ENCODE measurements at regions not wholly inside any gene's neighbourhood (a gene's known extent, or its start where the extent isn't known, plus 50 kb on each side); places are given as distances from the start of the nearest gene placed in this dataset.

DNA sequence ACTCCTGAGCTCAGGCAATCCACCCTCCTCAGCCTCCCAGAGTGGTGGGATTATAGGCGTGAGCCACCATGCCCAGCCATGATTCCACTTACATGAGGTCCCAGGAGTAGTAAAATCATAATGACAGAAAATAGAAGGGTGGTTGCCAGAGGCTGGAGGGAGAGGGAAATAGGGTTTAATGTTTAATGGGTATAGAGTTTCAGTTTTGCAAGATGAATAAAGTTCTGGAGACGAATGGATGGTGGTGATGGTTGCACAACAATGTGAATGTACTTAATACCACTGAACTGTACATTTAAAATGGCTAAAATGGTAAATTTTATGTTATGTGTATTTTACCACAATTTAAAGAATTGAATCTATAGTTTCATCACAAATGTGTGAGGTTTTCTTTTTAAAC lies 146.5 kb upstream of the ABCA1 start:
- dilution Hi-C loops (cut with MboI; ENCODE audit: extremely low pct_ligation_motif_present, low sequenced_read_pairs), result no loop called here
- Histone ChIP-seq H3K9ac (replicated peaks; ENCODE audit: extremely low read depth, insufficient read depth, low read length) (no peak overlapping the region), H3K79me2 (ENCODE audit: control insufficient read depth, insufficient read depth, low read length) (no peaks in the 10 kb centered on the region), H3K4me3 (replicated peaks in 1 of 3; ENCODE audit: insufficient read depth in 1 of 3, low read depth in 1 of 3, low read length in 3 of 3) (no peak overlapping the region), H3K36me3 (ENCODE audit: control insufficient read depth in 2 of 2, extremely low read depth in 1 of 2, insufficient read depth in 2 of 2, low read length in 2 of 2) (no peaks in the 10 kb centered on the region), H3K9me1 (replicated peaks; ENCODE audit: control insufficient read depth, extremely low read depth, insufficient read depth, low read length) (no peaks in the 10 kb centered on the region), H3K4me1 (ENCODE audit: control insufficient read depth, extremely low read depth, insufficient read depth, low read length) (no peaks in the 10 kb centered on the region), H3K4me2 (ENCODE audit: insufficient read depth, low read length) (no peak overlapping the region), H4K20me1 (replicated peaks; ENCODE audit: control insufficient read depth, extremely low read depth, insufficient read depth, low read length) (no peaks in the 10 kb centered on the region), H2AFZ (ENCODE audit: low read depth, low read length) (no peak overlapping the region), H3K27me3 (ENCODE audit: control insufficient read depth in 2 of 2, insufficient read depth in 2 of 2, low read length in 2 of 2) (no peaks in the 10 kb centered on the region), H3K9me3 (replicated peaks; ENCODE audit: control insufficient read depth, insufficient read depth, low read length) (no peaks in the 10 kb centered on the region), H3K27ac (ENCODE audit: insufficient read depth, low read depth, low read length) (no peak overlapping the region)
- CTCF ChIA-PET, result no interaction called here
- TF ChIP-seq POLR2AphosphoS5 (IDR thresholded peaks at IDR 0.05; ENCODE audit: insufficient read depth, low read depth, low read length) (no peak), MYC (IDR thresholded peaks at IDR 0.05; ENCODE audit: low read depth, low read length) (no peak), JUN (IDR thresholded peaks at IDR 0.05; ENCODE audit: borderline replicate concordance, insufficient read depth, insufficient read length, low read depth) (no peak), GATA2 (IDR thresholded peaks at IDR 0.05; ENCODE audit: insufficient read depth, insufficient read length, low read depth, low read length) (no peak), EZH2 (IDR thresholded peaks at IDR 0.05; ENCODE audit: borderline replicate concordance, low read depth, low read length, severe bottlenecking) (no peak), FOS (IDR thresholded peaks at IDR 0.05; ENCODE audit: borderline replicate concordance, insufficient read depth, low read length) (no peak)
- TF ChIP-seq, protein P1, sequence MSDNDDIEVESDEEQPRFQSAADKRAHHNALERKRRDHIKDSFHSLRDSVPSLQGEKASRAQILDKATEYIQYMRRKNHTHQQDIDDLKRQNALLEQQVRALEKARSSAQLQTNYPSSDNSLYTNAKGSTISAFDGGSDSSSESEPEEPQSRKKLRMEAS (IDR thresholded peaks at IDR 0.05; ENCODE audit: insufficient read depth, insufficient read length), result no peak
- no TSS peak for BruUV-seq (replicated peaks)
- POLR2A ChIA-PET, result no interaction called here
- intact Hi-C loops (cut with micrococcal nuclease), result no loop called here
- FAIRE-seq, result no peak
- no peak for DNase-seq (ENCODE audit: low read depth, low spot score)

DNA sequence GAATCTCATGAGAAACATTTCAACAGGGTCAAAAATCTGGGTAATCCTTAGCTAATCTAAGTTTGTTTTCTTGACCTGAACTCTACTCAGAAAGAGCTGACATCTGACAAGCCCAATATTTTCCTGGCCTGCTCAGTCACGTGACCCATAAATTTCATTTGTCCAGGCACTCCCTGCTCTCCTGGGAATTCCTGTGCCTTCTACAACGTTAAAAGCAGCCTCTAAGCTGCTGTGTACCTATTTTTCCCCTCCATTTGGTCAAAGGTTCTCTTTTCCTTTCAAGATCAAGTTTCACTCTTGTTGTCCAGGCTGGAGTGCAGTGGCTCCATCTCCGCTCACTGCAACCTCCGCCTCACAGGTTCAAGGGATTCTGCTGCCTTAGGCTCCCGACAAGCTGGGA lies 148.8 kb upstream of the ABCA1 start:
- no peaks in the 10 kb centered on the region for H3K27me3 ChIP-seq (ENCODE audit: control insufficient read depth in 2 of 2, insufficient read depth in 2 of 2, low read length in 2 of 2)
- ChIA-PET CTCF (no interaction called here), POLR2A (no interaction called here)
- H2AFZ ChIP-seq (ENCODE audit: low read depth, low read length), result no peak overlapping the region
- H3K9me1 ChIP-seq (replicated peaks; ENCODE audit: control insufficient read depth, extremely low read depth, insufficient read depth, low read length), result no peaks in the 10 kb centered on the region
- FAIRE-seq, result no peak
- H3K27ac ChIP-seq (ENCODE audit: insufficient read depth, low read depth, low read length), result no peak overlapping the region
- H3K4me3 ChIP-seq (replicated peaks in 1 of 3; ENCODE audit: insufficient read depth in 1 of 3, low read depth in 1 of 3, low read length in 3 of 3), result no peak overlapping the region
- no peaks in the 10 kb centered on the region for H3K79me2 ChIP-seq (ENCODE audit: control insufficient read depth, insufficient read depth, low read length)
- dilution Hi-C loops (cut with MboI; ENCODE audit: extremely low pct_ligation_motif_present, low sequenced_read_pairs), result no loop called here
- no TSS peak for BruUV-seq (replicated peaks)
- intact Hi-C loops (cut with micrococcal nuclease), result no loop called here
- no peaks in the 10 kb centered on the region for H3K4me1 ChIP-seq (ENCODE audit: control insufficient read depth, extremely low read depth, insufficient read depth, low read length)
- H4K20me1 ChIP-seq (replicated peaks; ENCODE audit: control insufficient read depth, extremely low read depth, insufficient read depth, low read length), result no peaks in the 10 kb centered on the region
- no peaks in the 10 kb centered on the region for H3K9me3 ChIP-seq (replicated peaks; ENCODE audit: control insufficient read depth, insufficient read depth, low read length)
- no peak overlapping the region for H3K4me2 ChIP-seq (ENCODE audit: insufficient read depth, low read length)
- no peaks in the 10 kb centered on the region for H3K36me3 ChIP-seq (ENCODE audit: control insufficient read depth in 2 of 2, extremely low read depth in 1 of 2, insufficient read depth in 2 of 2, low read length in 2 of 2)
- no peak for DNase-seq (ENCODE audit: low read depth, low spot score)
- H3K9ac ChIP-seq (replicated peaks; ENCODE audit: extremely low read depth, insufficient read depth, low read length), result no peak overlapping the region
- TF ChIP-seq FOS (IDR thresholded peaks at IDR 0.05; ENCODE audit: borderline replicate concordance, insufficient read depth, low read length) (no peak), JUN (IDR thresholded peaks at IDR 0.05; ENCODE audit: borderline replicate concordance, insufficient read depth, insufficient read length, low read depth) (no peak), POLR2AphosphoS5 (IDR thresholded peaks at IDR 0.05; ENCODE audit: insufficient read depth, low read depth, low read length) (no peak), POLR2A (IDR thresholded peaks at IDR 0.05; ENCODE audit: low read depth, low read length) (no peak), GATA2 (IDR thresholded peaks at IDR 0.05; ENCODE audit: insufficient read depth, insufficient read length, low read depth, low read length) (no peak), EZH2 (IDR thresholded peaks at IDR 0.05; ENCODE audit: borderline replicate concordance, low read depth, low read length, severe bottlenecking) (no peak), MYC (IDR thresholded peaks at IDR 0.05; ENCODE audit: low read depth, low read length) (no peak)
- TF ChIP-seq, protein P2, sequence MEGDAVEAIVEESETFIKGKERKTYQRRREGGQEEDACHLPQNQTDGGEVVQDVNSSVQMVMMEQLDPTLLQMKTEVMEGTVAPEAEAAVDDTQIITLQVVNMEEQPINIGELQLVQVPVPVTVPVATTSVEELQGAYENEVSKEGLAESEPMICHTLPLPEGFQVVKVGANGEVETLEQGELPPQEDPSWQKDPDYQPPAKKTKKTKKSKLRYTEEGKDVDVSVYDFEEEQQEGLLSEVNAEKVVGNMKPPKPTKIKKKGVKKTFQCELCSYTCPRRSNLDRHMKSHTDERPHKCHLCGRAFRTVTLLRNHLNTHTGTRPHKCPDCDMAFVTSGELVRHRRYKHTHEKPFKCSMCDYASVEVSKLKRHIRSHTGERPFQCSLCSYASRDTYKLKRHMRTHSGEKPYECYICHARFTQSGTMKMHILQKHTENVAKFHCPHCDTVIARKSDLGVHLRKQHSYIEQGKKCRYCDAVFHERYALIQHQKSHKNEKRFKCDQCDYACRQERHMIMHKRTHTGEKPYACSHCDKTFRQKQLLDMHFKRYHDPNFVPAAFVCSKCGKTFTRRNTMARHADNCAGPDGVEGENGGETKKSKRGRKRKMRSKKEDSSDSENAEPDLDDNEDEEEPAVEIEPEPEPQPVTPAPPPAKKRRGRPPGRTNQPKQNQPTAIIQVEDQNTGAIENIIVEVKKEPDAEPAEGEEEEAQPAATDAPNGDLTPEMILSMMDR (IDR thresholded peaks at IDR 0.05; ENCODE audit: extremely low read depth in 1 of 2, insufficient read depth in 1 of 2, low read depth in 1 of 2, low read length in 2 of 2), result no peak
- TF ChIP-seq, protein P1 (IDR thresholded peaks at IDR 0.05; ENCODE audit: insufficient read depth, insufficient read length), result no peak

Data from endothelial cell of umbilical vein (primary cell).